GM12878 (cell line): ENCODE measurements at regions not wholly inside any gene's neighbourhood (a gene's known extent, or its start where the extent isn't known, plus 50 kb on each side); places are given as distances from the start of the nearest gene placed in this dataset.

ENCODE experiments used
- ATAC-seq: fragments of 200-7000 bp; cut with Tn5 transposase; 3 replicates; pipeline ENCODE4 v1.9.1; 2020; ENCODE audit warnings: mild to moderate bottlenecking, moderate library complexity
- BruUV-seq: library from RNA; stranded (reverse); fragments of 400-500 nt; replicated peaks from 2 replicates; lab custom pipeline; 2021; lab: Mats Ljungman, UMichigan
- CTCF ChIA-PET: fragments of 300-600 bp; sonication (Branson Sonifier 250); formaldehyde crosslinking; extraction: SDS; loops from one replicate; lab custom pipeline; 2021; ENCODE audit warnings: inconsistent platforms; lab: Yijun Ruan, JAX
- POLR2A ChIA-PET: fragments of 350-600 bp; formaldehyde crosslinking; extraction: SDS; loops from one replicate; lab custom pipeline; 2021; ENCODE audit warnings: inconsistent platforms; lab: Charles Lee
- RAD21 ChIA-PET: fragments of 300-600 bp; sonication (Branson Sonifier 250); formaldehyde crosslinking; loops from one replicate; lab custom pipeline; 2023; ENCODE audit warnings: antibody characterized with exemption; ENCODE audit not compliant: unreplicated experiment; lab: Charles Lee
- SMC1A ChIA-PET: fragments of 300-600 bp; sonication (Branson Sonifier 250); formaldehyde crosslinking; loops from one replicate; lab custom pipeline; 2023; ENCODE audit not compliant: unreplicated experiment, uncharacterized antibody; lab: Charles Lee
- DNase-seq: peaks from one replicate; pipeline ENCODE4 v3.0.0-alpha.2; 2011; ENCODE audit warnings: low read depth, low spot score
- FAIRE-seq: peaks from 3 replicates; lab custom pipeline; 2011; peaks lifted over from hg19 to GRCh38; lab: Jason Lieb, UNC
- H2AFZ ChIP-seq: 2 replicates; pipeline ENCODE4 v1.6.0; 2011; ENCODE audit warnings: low read depth, low read length, control low read depth; ENCODE audit not compliant: control insufficient read depth
- H3K27ac ChIP-seq: 2 replicates; pipeline ENCODE4 v1.5.1; 2011; ENCODE audit warnings: control low read depth; ENCODE audit not compliant: control insufficient read depth, insufficient read depth
- H3K27me3 ChIP-seq, 2 experiments: replicated peaks in 1 of 2; 2 replicates each; pipeline versions ENCODE4 v1.6.0 to v1.6.1; 2011; ENCODE audit warnings: low read length in 1 of 2; ENCODE audit not compliant: control insufficient read depth in 2 of 2, insufficient read depth in 2 of 2
- H3K36me3 ChIP-seq, 2 experiments: 2 replicates each; pipeline ENCODE4 v1.5.1; 2011; ENCODE audit warnings: low read length in 1 of 2; ENCODE audit not compliant: control insufficient read depth in 2 of 2, insufficient read depth in 2 of 2
- H3K4me1 ChIP-seq: 2 replicates; pipeline ENCODE4 v1.6.1; 2011; ENCODE audit warnings: mild to moderate bottlenecking, low read length, moderate library complexity, mixed read lengths; ENCODE audit not compliant: control insufficient read depth, insufficient read depth
- H3K4me2 ChIP-seq: 2 replicates; pipeline ENCODE4 v1.6.0; 2011; ENCODE audit warnings: control low read depth; ENCODE audit not compliant: control insufficient read depth, insufficient read depth
- H3K4me3 ChIP-seq: fragments of 200-600 bp; sonication (generic); 2 replicates; pipeline ENCODE4 v1.5.1; 2016
- H3K79me2 ChIP-seq: 2 replicates; pipeline ENCODE4 v1.6.0; 2011; ENCODE audit warnings: low read length; ENCODE audit not compliant: control insufficient read depth, insufficient read depth
- H3K9ac ChIP-seq: 2 replicates; pipeline ENCODE4 v1.8.0; 2011; ENCODE audit warnings: low read length, control low read depth, mixed read lengths; ENCODE audit not compliant: control insufficient read depth, insufficient read depth
- H3K9me3 ChIP-seq: replicated peaks from 3 replicates; pipeline ENCODE4 v1.5.1; 2011; ENCODE audit warnings: mild to moderate bottlenecking, low read length; ENCODE audit not compliant: control insufficient read depth, insufficient read depth
- H4K20me1 ChIP-seq: 2 replicates; pipeline ENCODE4 v1.6.0; 2011; ENCODE audit not compliant: control insufficient read depth, insufficient read depth
- ATF7 ChIP-seq: fragments of 450-650 bp; IDR thresholded peaks from 2 replicates; pipeline ENCODE4 v1.6.1; 2016; ENCODE audit warnings: low read depth, mild to moderate bottlenecking
- BMI1 ChIP-seq: fragments of 450-650 bp; IDR thresholded peaks from 2 replicates; pipeline ENCODE4 v1.6.1; 2016; ENCODE audit warnings: mild to moderate bottlenecking, moderate library complexity, borderline replicate concordance
- FOXK2 ChIP-seq: fragments of 450-650 bp; IDR thresholded peaks from 2 replicates; pipeline ENCODE4 v1.6.1; 2017; ENCODE audit warnings: mild to moderate bottlenecking, moderate library complexity
- HDAC6 ChIP-seq: fragments of 200-600 bp; sonication (generic); IDR thresholded peaks from one replicate; pipeline ENCODE4 v1.8.0; 2017; ENCODE audit warnings: antibody characterized with exemption; ENCODE audit not compliant: unreplicated experiment
- JUNB ChIP-seq: IDR thresholded peaks from 2 replicates; pipeline ENCODE4 v1.6.1; 2016; ENCODE audit warnings: antibody characterized with exemption, mild to moderate bottlenecking
- MEF2A ChIP-seq: IDR thresholded peaks from 2 replicates; pipeline ENCODE4 v1.6.1; 2011; ENCODE audit warnings: low read depth, mild to moderate bottlenecking, low read length, moderate library complexity; ENCODE audit not compliant: insufficient read depth
- MEF2B ChIP-seq: fragments of 450-650 bp; IDR thresholded peaks from 2 replicates; pipeline ENCODE4 v1.6.1; 2018; ENCODE audit warnings: mild to moderate bottlenecking, moderate library complexity; ENCODE audit not compliant: partially characterized antibody, poor library complexity, severe bottlenecking
- MXI1 ChIP-seq: fragments of 150-350 bp; IDR thresholded peaks from 2 replicates; pipeline ENCODE4 v1.6.1; 2011; ENCODE audit warnings: low read depth, mild to moderate bottlenecking, inconsistent platforms, low read length, improper control_type of control experiment
- PAX8 ChIP-seq: fragments of 450-650 bp; IDR thresholded peaks from 2 replicates; pipeline ENCODE4 v1.6.1; 2017; ENCODE audit warnings: mild to moderate bottlenecking, moderate library complexity
- SMC3 ChIP-seq: IDR thresholded peaks from 2 replicates; pipeline ENCODE4 v1.6.1; 2011; ENCODE audit warnings: low read length, improper control_type of control experiment, borderline replicate concordance
- WGBS: methylation state at CpG from one replicate; pipeline ENCODE4 v1.1.6; 2016; ENCODE audit warnings: low lambda C conversion rate; ENCODE audit not compliant: insufficient replicate concordance, insufficient coverage; ENCODE audit errors: missing lambda C conversion rate; 5-methylcytosine and 5-hydroxymethylcytosine counted together
- in situ Hi-C: fragments of 300-500 bp; cut with MboI; formaldehyde crosslinking; loops from 9 replicates; pipeline ENCODE4 v1.14.3; 2018; ENCODE audit warnings: mixed read lengths
- intact Hi-C: fragments of 100-400 bp; cut with micrococcal nuclease; formaldehyde crosslinking; loops from one replicate; pipeline ENCODE4 v1.14.2; 2022; ENCODE audit not compliant: unreplicated experiment
- TF ChIP-seq, protein P1 (sequence below), 3 experiments: IDR thresholded peaks in 2 of 3; conservative IDR thresholded peaks in 1 of 3; 2 replicates each; pipeline ENCODE4 v1.5.1; 2011; ENCODE audit warnings: low read depth in 3 of 3, low read length in 3 of 3, mild to moderate bottlenecking in 3 of 3, control low read depth in 2 of 3, moderate library complexity in 2 of 3, inconsistent platforms in 1 of 3, mixed read lengths in 1 of 3; ENCODE audit not compliant: control insufficient read depth in 2 of 3, insufficient read depth in 1 of 3; ENCODE audit errors: extremely low read depth in 1 of 3
- TF ChIP-seq, protein P2 (sequence below): IDR thresholded peaks from 2 replicates; pipeline ENCODE4 v1.6.1; 2012; ENCODE audit warnings: low read length, inconsistent platforms
- TF ChIP-seq, protein P3 (sequence below): fragments of 450-650 bp; IDR thresholded peaks from 2 replicates; pipeline ENCODE4 v1.6.1; 2017; ENCODE audit warnings: mild to moderate bottlenecking, moderate library complexity

DNA sequence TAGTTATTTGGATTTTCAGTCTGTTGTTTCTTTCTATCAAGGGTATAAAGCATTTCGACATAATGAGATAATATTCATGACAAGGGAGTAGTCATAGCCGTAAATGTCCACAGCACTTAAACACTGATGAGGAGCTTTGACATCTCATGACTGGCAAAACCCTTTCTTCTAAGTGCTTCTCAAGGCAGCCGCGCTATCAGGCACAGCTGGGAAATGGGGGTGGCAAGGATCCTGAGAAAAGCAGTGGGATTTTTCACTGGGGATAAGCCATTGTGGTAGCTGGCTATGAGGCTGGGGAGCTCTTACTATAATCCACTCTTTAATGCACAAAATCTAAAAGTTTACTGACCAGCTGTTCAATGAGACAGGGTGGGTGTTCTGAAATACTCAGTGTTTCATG is 493.2 kb upstream of the KLF6 start (continued):
- no peak for TF ChIP-seq HDAC6

DNA sequence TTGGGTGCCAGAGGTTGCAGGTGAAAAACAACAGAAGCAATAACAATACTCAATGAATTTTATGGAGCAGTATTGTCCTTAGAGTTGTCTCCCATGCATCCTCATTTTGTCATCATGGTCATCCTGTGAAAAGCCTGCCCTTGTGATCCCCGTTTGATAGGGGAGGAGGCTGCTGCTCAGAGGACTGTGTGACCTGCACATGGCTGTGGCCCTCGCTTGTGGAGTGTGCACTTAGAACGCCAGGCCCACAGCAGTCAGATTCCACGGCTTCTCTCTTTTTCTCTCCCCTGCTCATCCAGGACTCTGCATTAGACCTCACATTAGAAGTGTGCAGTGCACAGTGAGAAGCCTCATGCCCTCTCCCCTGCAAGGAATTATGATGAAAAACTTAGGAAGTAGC is 491.1 kb upstream of the KLF6 start:
- Histone ChIP-seq H3K9ac (no peak overlapping the region), H3K4me2 (no peak overlapping the region), H2AFZ (no peak overlapping the region), H3K4me1 (no peaks in the 10 kb centered on the region), H3K27ac (no peak overlapping the region), H3K36me3 (no peaks in the 10 kb centered on the region), H4K20me1 (no peaks in the 10 kb centered on the region), H3K27me3 (peaks cover 0 to 2% of the 10 kb centered on the region in 2 experiments; a peak in 1 of 4 replicates), H3K9me3 (no peaks in the 10 kb centered on the region), H3K79me2 (no peaks in the 10 kb centered on the region), H3K4me3 (no peak overlapping the region)
- RAD21 ChIA-PET, result no interaction called here
- 25% methylated on average over 4 of the region's 4 CpGs for WGBS
- no TSS peak for BruUV-seq
- ATAC-seq, result no peak
- FAIRE-seq, result no peak
- intact Hi-C loops (no loop called here), in situ Hi-C loops (no loop called here)
- DNase-seq, result no peak
- SMC1A ChIA-PET, result no interaction called here
- CTCF ChIA-PET, result no interaction called here
- POLR2A ChIA-PET, result no interaction called here
- no peak for TF ChIP-seq SMC3
- no peak for TF ChIP-seq JUNB
- TF ChIP-seq PAX8, result no peak
- TF ChIP-seq MEF2B, result no peak
- TF ChIP-seq MEF2A, result no peak
- TF ChIP-seq, protein P1, sequence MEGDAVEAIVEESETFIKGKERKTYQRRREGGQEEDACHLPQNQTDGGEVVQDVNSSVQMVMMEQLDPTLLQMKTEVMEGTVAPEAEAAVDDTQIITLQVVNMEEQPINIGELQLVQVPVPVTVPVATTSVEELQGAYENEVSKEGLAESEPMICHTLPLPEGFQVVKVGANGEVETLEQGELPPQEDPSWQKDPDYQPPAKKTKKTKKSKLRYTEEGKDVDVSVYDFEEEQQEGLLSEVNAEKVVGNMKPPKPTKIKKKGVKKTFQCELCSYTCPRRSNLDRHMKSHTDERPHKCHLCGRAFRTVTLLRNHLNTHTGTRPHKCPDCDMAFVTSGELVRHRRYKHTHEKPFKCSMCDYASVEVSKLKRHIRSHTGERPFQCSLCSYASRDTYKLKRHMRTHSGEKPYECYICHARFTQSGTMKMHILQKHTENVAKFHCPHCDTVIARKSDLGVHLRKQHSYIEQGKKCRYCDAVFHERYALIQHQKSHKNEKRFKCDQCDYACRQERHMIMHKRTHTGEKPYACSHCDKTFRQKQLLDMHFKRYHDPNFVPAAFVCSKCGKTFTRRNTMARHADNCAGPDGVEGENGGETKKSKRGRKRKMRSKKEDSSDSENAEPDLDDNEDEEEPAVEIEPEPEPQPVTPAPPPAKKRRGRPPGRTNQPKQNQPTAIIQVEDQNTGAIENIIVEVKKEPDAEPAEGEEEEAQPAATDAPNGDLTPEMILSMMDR (IDR thresholded peaks at IDR 0.05 in 2 of 3, conservative IDR thresholded peaks at IDR 0.05 in 1 of 3; ENCODE audit: control insufficient read depth in 2 of 3, extremely low read depth in 1 of 3, insufficient read depth in 1 of 3, low read depth in 3 of 3, low read length in 3 of 3), result no peak
- TF ChIP-seq, protein P2, sequence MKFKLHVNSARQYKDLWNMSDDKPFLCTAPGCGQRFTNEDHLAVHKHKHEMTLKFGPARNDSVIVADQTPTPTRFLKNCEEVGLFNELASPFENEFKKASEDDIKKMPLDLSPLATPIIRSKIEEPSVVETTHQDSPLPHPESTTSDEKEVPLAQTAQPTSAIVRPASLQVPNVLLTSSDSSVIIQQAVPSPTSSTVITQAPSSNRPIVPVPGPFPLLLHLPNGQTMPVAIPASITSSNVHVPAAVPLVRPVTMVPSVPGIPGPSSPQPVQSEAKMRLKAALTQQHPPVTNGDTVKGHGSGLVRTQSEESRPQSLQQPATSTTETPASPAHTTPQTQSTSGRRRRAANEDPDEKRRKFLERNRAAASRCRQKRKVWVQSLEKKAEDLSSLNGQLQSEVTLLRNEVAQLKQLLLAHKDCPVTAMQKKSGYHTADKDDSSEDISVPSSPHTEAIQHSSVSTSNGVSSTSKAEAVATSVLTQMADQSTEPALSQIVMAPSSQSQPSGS, result no peak
- TF ChIP-seq, protein P3, sequence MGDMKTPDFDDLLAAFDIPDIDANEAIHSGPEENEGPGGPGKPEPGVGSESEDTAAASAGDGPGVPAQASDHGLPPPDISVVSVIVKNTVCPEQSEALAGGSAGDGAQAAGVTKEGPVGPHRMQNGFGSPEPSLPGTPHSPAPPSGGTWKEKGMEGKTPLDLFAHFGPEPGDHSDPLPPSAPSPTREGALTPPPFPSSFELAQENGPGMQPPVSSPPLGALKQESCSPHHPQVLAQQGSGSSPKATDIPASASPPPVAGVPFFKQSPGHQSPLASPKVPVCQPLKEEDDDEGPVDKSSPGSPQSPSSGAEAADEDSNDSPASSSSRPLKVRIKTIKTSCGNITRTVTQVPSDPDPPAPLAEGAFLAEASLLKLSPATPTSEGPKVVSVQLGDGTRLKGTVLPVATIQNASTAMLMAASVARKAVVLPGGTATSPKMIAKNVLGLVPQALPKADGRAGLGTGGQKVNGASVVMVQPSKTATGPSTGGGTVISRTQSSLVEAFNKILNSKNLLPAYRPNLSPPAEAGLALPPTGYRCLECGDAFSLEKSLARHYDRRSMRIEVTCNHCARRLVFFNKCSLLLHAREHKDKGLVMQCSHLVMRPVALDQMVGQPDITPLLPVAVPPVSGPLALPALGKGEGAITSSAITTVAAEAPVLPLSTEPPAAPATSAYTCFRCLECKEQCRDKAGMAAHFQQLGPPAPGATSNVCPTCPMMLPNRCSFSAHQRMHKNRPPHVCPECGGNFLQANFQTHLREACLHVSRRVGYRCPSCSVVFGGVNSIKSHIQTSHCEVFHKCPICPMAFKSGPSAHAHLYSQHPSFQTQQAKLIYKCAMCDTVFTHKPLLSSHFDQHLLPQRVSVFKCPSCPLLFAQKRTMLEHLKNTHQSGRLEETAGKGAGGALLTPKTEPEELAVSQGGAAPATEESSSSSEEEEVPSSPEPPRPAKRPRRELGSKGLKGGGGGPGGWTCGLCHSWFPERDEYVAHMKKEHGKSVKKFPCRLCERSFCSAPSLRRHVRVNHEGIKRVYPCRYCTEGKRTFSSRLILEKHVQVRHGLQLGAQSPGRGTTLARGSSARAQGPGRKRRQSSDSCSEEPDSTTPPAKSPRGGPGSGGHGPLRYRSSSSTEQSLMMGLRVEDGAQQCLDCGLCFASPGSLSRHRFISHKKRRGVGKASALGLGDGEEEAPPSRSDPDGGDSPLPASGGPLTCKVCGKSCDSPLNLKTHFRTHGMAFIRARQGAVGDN, result no peak
- TF ChIP-seq ATF7, result no peak
- TF ChIP-seq BMI1, result no peak
- no peak for TF ChIP-seq FOXK2
- TF ChIP-seq MXI1, result no peak
